Trophoblast cell (in vitro differentiated cells and primary cell): ENCODE measurements at regions not wholly inside any gene's neighbourhood (a gene's known extent, or its start where the extent isn't known, plus 50 kb on each side); places are given as distances from the start of the nearest gene placed in this dataset.
"Not testable (repeated sequence)": the region's sequence is repeated elsewhere in the genome, so short reads cannot be mapped to it uniquely, and the experiment has no call there.

Experiments
- DNase-seq, 2 donors: peaks; one replicate each; pipeline ENCODE4 v3.0.0-alpha.2; 2016
- H2AFZ ChIP-seq: 2 replicates; pipeline ENCODE4 v1.6.1; 2013; ENCODE audit warnings: low read length, moderate library complexity, mild to moderate bottlenecking; ENCODE audit not compliant: insufficient read depth, poor library complexity
- H2AK5ac ChIP-seq: 2 replicates; pipeline ENCODE4 v1.6.1; 2013; ENCODE audit warnings: mild to moderate bottlenecking, low read length
- H2BK120ac ChIP-seq: 2 replicates; pipeline ENCODE4 v1.6.1; 2013; ENCODE audit warnings: low read length, mild to moderate bottlenecking, moderate library complexity; ENCODE audit not compliant: insufficient read depth, poor library complexity
- H2BK12ac ChIP-seq: 2 replicates; pipeline ENCODE4 v1.6.1; 2013; ENCODE audit warnings: mild to moderate bottlenecking, low read length, moderate library complexity
- H2BK5ac ChIP-seq: 2 replicates; pipeline ENCODE4 v1.6.1; 2013; ENCODE audit warnings: low read length, low read depth, moderate library complexity, mild to moderate bottlenecking; ENCODE audit not compliant: poor library complexity
- H3K14ac ChIP-seq: 2 replicates; pipeline ENCODE4 v1.6.1; 2013; ENCODE audit warnings: mild to moderate bottlenecking, low read length
- H3K18ac ChIP-seq: 2 replicates; pipeline ENCODE4 v1.6.1; 2013; ENCODE audit warnings: mild to moderate bottlenecking, low read length
- H3K23ac ChIP-seq: 2 replicates; pipeline ENCODE4 v1.6.1; 2013; ENCODE audit warnings: low read length
- H3K27ac ChIP-seq: 2 replicates; pipeline ENCODE4 v1.5.1; 2013; ENCODE audit warnings: low read depth, mild to moderate bottlenecking, inconsistent platforms, low read length, moderate library complexity
- H3K27me3 ChIP-seq: 2 replicates; pipeline ENCODE4 v1.6.1; 2013; ENCODE audit warnings: inconsistent platforms, mild to moderate bottlenecking, low read length, moderate library complexity; ENCODE audit not compliant: insufficient read depth
- H3K36me3 ChIP-seq, 2 experiments: 1 replicate in 1 of 2; 2 replicates in 1 of 2; pipeline ENCODE4 v1.6.1; 2013; ENCODE audit warnings: low read length in 2 of 2, mild to moderate bottlenecking in 2 of 2, moderate library complexity in 1 of 2; ENCODE audit not compliant: insufficient read depth in 2 of 2, control insufficient read depth in 1 of 2
- H3K4ac ChIP-seq: 2 replicates; pipeline ENCODE4 v1.6.1; 2013; ENCODE audit warnings: low read depth, mild to moderate bottlenecking, low read length, moderate library complexity
- H3K4me1 ChIP-seq, 2 experiments: 1 replicate in 1 of 2; 2 replicates in 1 of 2; pipeline ENCODE4 v1.6.1; 2013; ENCODE audit warnings: low read length in 2 of 2, mild to moderate bottlenecking in 2 of 2, moderate library complexity in 1 of 2; ENCODE audit not compliant: insufficient read depth in 2 of 2, control insufficient read depth in 1 of 2
- H3K4me2 ChIP-seq: 2 replicates; pipeline ENCODE4 v1.6.1; 2013; ENCODE audit warnings: inconsistent platforms, mild to moderate bottlenecking, low read length, moderate library complexity
- H3K4me3 ChIP-seq: 2 replicates; pipeline ENCODE4 v1.5.1; 2013; ENCODE audit warnings: mild to moderate bottlenecking, low read depth, low read length, inconsistent platforms
- H3K79me1 ChIP-seq: one replicate; pipeline ENCODE4 v1.6.1; 2013; ENCODE audit warnings: low read length
- H3K79me2 ChIP-seq: 2 replicates; pipeline ENCODE4 v1.6.1; 2013; ENCODE audit warnings: low read length, mild to moderate bottlenecking; ENCODE audit not compliant: control insufficient read depth, insufficient read depth, poor library complexity
- H3K9ac ChIP-seq: 2 replicates; pipeline ENCODE4 v1.6.1; 2013; ENCODE audit warnings: mild to moderate bottlenecking, low read length
- H3K9me3 ChIP-seq: 2 replicates; pipeline ENCODE4 v1.6.1; 2013; ENCODE audit warnings: low read depth, mild to moderate bottlenecking, control low read depth, inconsistent platforms, low read length; ENCODE audit not compliant: insufficient read depth
- H4K12ac ChIP-seq: 2 replicates; pipeline ENCODE4 v1.6.1; 2013; ENCODE audit warnings: low read depth, mild to moderate bottlenecking, low read length, moderate library complexity
- H4K8ac ChIP-seq: 2 replicates; pipeline ENCODE4 v1.6.1; 2013; ENCODE audit warnings: low read depth, mild to moderate bottlenecking, low read length, moderate library complexity
- H4K91ac ChIP-seq: one replicate; pipeline ENCODE4 v1.6.1; 2013; ENCODE audit warnings: low read depth, mild to moderate bottlenecking, low read length, moderate library complexity
- WGBS: extraction: QIAGEN DNeasy Blood & Tissue Kit; methylation state at CpG from one replicate; pipeline ENCODE4 v1.1.7; 2013; ENCODE audit warnings: missing lambda C conversion rate; ENCODE audit not compliant: insufficient read length, insufficient coverage; ENCODE audit errors: extremely low coverage; 5-methylcytosine and 5-hydroxymethylcytosine counted together

DNA sequence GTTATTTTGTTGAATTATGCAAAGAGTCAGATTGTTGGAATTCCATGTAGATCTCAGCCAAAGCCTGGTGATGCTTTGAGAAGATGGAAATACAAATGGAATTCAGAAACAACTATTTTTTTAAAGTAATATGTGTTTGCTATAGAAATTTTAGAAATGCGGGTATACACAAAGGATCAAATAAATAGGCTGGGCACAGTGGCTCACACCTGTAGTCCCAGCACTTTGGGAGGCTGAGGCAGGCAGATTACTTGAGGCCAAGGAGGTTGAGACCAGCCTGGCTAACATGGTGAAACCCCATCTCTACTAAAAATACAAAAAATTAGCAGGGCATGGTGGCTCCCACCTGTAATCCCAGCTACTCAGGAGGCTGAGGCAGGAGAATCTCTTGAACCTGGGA is 155.1 kb downstream of the MYCN start:
- H4K8ac ChIP-seq, H2BK12ac ChIP-seq, DNase-seq, H4K91ac ChIP-seq, H3K18ac ChIP-seq, H3K79me2 ChIP-seq, H3K4me2 ChIP-seq, H2BK5ac ChIP-seq, H3K23ac ChIP-seq, H2AK5ac ChIP-seq, H3K4me3 ChIP-seq, H3K27ac ChIP-seq, H3K9me3 ChIP-seq, H3K4me1 ChIP-seq, H3K79me1 ChIP-seq, H4K12ac ChIP-seq, H2AFZ ChIP-seq, H3K27me3 ChIP-seq, H3K9ac ChIP-seq, H3K4ac ChIP-seq, H2BK120ac ChIP-seq, H3K14ac ChIP-seq, H3K36me3 ChIP-seq: not testable (repeated sequence)
- WGBS: no CpG with 5 or more reads among the region's 1 CpG

GRCh38 chr2:16094811-16095210 is 154.5 kb downstream of the MYCN start:
- Histone ChIP-seq H3K4ac (no peak overlapping the region), H3K18ac (no peak overlapping the region), H3K9ac (no peak overlapping the region), H3K23ac (no peak overlapping the region), H3K4me3 (no peak overlapping the region), H3K4me1 (peaks cover under 1% of the 10 kb centered on the region in 2 experiments), H3K9me3 (no peaks in the 10 kb centered on the region), H3K36me3 (no peaks in the 10 kb centered on the region), H3K27me3 (no peaks in the 10 kb centered on the region), H4K8ac (no peak overlapping the region), H3K14ac (no peak overlapping the region), H2BK12ac (no peak overlapping the region), H2BK5ac (no peak overlapping the region), H4K12ac (no peak overlapping the region), H4K91ac (no peak overlapping the region), H2BK120ac (no peak overlapping the region), H3K79me2 (no peaks in the 10 kb centered on the region), H3K4me2 (no peak overlapping the region), H3K27ac (no peak overlapping the region), H2AFZ (no peak overlapping the region), H2AK5ac (no peak overlapping the region), H3K79me1 (no peaks in the 10 kb centered on the region)
- no peak for DNase-seq
- no CpG with 5 or more reads among the region's 6 CpGs for WGBS

GRCh38 chr2:16093639-16094529 is 153.5 kb downstream of the MYCN start:
- H3K9ac ChIP-seq: no peak overlapping the region
- no peaks in the 10 kb centered on the region for H3K36me3 ChIP-seq
- H3K79me2 ChIP-seq: no peaks in the 10 kb centered on the region
- H2BK5ac ChIP-seq: no peak overlapping the region
- H2AK5ac ChIP-seq: no peak overlapping the region
- no peak overlapping the region for H2AFZ ChIP-seq
- no peak for DNase-seq
- H3K4me1 ChIP-seq: no peaks in the 10 kb centered on the region
- H3K4me3 ChIP-seq: no peak overlapping the region
- no peaks in the 10 kb centered on the region for H3K79me1 ChIP-seq
- H3K9me3 ChIP-seq: no peaks in the 10 kb centered on the region
- H4K91ac ChIP-seq: no peak overlapping the region
- no peak overlapping the region for H3K18ac ChIP-seq
- H3K4ac ChIP-seq: no peak overlapping the region
- H3K14ac ChIP-seq: no peak overlapping the region
- no peak overlapping the region for H3K27ac ChIP-seq
- H4K12ac ChIP-seq: no peak overlapping the region
- no peak overlapping the region for H3K23ac ChIP-seq
- no peak overlapping the region for H4K8ac ChIP-seq
- no peaks in the 10 kb centered on the region for H3K27me3 ChIP-seq
- H3K4me2 ChIP-seq: no peak overlapping the region
- H2BK120ac ChIP-seq: no peak overlapping the region
- no peak overlapping the region for H2BK12ac ChIP-seq
- no CpG with 5 or more reads among the region's 17 CpGs for WGBS

DNA sequence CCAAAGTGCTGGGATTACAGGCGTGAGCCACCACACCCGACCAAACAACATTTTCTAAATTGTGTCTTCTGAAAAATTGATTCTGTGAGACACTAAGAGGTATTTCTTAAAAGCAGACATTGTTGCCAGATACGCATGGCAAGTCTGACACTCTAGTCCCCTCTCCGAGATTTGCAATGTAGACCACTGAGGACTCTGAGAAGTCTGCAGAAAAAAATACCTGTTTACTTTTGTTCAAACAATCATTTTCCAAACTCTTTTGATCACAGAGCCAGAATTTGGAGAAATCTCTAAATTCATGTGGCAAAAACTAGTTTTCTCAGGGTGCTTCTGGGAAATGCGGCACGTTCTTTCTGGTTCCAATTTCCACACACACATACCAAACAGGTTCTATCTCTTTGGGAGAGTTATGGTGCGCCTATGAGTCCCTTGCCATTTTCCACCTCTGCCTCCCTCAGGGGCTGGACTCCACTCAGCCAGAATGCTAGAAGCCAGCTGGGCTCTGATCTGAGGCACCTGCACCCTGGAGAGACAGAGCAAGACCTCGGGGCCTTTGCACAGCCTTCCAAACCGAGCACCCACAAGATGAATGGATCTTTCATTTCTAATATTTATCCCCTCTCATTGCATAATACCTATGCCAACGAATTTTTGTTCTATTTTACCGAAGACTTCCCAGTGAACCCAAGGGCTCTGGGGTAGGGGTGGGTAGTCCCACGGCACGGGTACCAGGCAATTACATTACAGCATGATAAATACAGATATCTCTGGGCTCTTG is 152.7 kb downstream of the MYCN start:
- WGBS: no CpG with 5 or more reads among the region's 13 CpGs
- H3K4me1 ChIP-seq: no peaks in the 10 kb centered on the region
- H3K27ac ChIP-seq: no peak overlapping the region
- no peak overlapping the region for H3K4ac ChIP-seq
- no peak overlapping the region for H3K4me2 ChIP-seq
- H3K79me1 ChIP-seq: no peaks in the 10 kb centered on the region
- H3K9ac ChIP-seq: no peak overlapping the region
- no peaks in the 10 kb centered on the region for H3K36me3 ChIP-seq
- H3K14ac ChIP-seq: no peak overlapping the region
- no peak overlapping the region for H3K23ac ChIP-seq
- H2BK12ac ChIP-seq: no peak overlapping the region
- H3K79me2 ChIP-seq: no peaks in the 10 kb centered on the region
- H4K8ac ChIP-seq: no peak overlapping the region
- DNase-seq: no peak
- no peak overlapping the region for H2BK5ac ChIP-seq
- no peak overlapping the region for H4K91ac ChIP-seq
- H3K9me3 ChIP-seq: no peaks in the 10 kb centered on the region
- no peaks in the 10 kb centered on the region for H3K27me3 ChIP-seq
- H3K4me3 ChIP-seq: no peak overlapping the region
- no peak overlapping the region for H2BK120ac ChIP-seq
- H3K18ac ChIP-seq: no peak overlapping the region
- H2AK5ac ChIP-seq: no peak overlapping the region
- H4K12ac ChIP-seq: no peak overlapping the region
- H2AFZ ChIP-seq: no peak overlapping the region
